ENCODE measurements at regions not wholly inside any gene's neighbourhood (a gene's known extent, or its start where the extent isn't known, plus 50 kb on each side); places are given as distances from the start of the nearest gene placed in this dataset.

- Histone ChIP-seq H3K9ac (ENCODE audit: low read length) (no peak overlapping the region), H3K4me1 (ENCODE audit: insufficient read depth, low read length) (no peaks in the 10 kb centered on the region), H3F3A (ENCODE audit: low read length, unreplicated experiment) (no peaks in the 10 kb centered on the region), H3K79me2 (ENCODE audit: low read length) (no peaks in the 10 kb centered on the region), H3K27ac (ENCODE audit: low read length) (no peak overlapping the region), H3K9me3 (ENCODE audit: low read length) (no peaks in the 10 kb centered on the region), H3K9me2 (replicated peaks; ENCODE audit: low read length) (no peaks in the 10 kb centered on the region), H3K4me3 (ENCODE audit: low read length) (no peak overlapping the region), H3K4me2 (ENCODE audit: low read length) (no peak overlapping the region), H3K36me3 (ENCODE audit: low read depth, low read length) (no peaks in the 10 kb centered on the region), H3K27me3 (ENCODE audit: low read length) (no peaks in the 10 kb centered on the region), H2AFZ (ENCODE audit: low read length) (no peak overlapping the region), H4K20me1 (ENCODE audit: low read length) (no peaks in the 10 kb centered on the region)
- no peak for DNase-seq
- ATAC-seq, result no peak
- no TSS peak for BruUV-seq (replicated peaks)
- intact Hi-C loops (cut with micrococcal nuclease), result no loop called here
- CTCF ChIA-PET, result no interaction called here
- POLR2A ChIA-PET (ENCODE audit: unreplicated experiment), result no interaction called here
- no peak for TF ChIP-seq CTCF (conservative IDR thresholded peaks at IDR 0.05; ENCODE audit: low read depth, low read length)
- TF ChIP-seq EZH2 (IDR thresholded peaks at IDR 0.05; ENCODE audit: low read length, unreplicated experiment), result no peak
Measured at GRCh38 chrX:67114635-67115034, 429.2 kb upstream of the AR start.

- POLR2A ChIA-PET (ENCODE audit: unreplicated experiment), result no interaction called here
Measured at GRCh38 chrX:67105758-67106116, 438.1 kb upstream of the AR start.

More at GRCh38 chrX:67105758-67106116, 438.1 kb upstream of the AR start:
- no peak overlapping the region for H3K27ac ChIP-seq (ENCODE audit: low read length)
- no peak for TF ChIP-seq EZH2 (IDR thresholded peaks at IDR 0.05; ENCODE audit: low read length, unreplicated experiment)
- no peak for TF ChIP-seq CTCF (conservative IDR thresholded peaks at IDR 0.05; ENCODE audit: low read depth, low read length)
- no peak for TF ChIP-seq EZH2phosphoT487 (IDR thresholded peaks at IDR 0.05; ENCODE audit: borderline replicate concordance, low read length)
- H3K4me3 ChIP-seq (ENCODE audit: low read length), result no peak overlapping the region
- no peaks in the 10 kb centered on the region for H3F3A ChIP-seq (ENCODE audit: low read length, unreplicated experiment)
- no peaks in the 10 kb centered on the region for H3K79me2 ChIP-seq (ENCODE audit: low read length)
- H3K36me3 ChIP-seq (ENCODE audit: low read depth, low read length), result no peaks in the 10 kb centered on the region
- BruUV-seq (replicated peaks), result no TSS peak
- CTCF ChIA-PET, result no interaction called here
- no peak for DNase-seq
- no peaks in the 10 kb centered on the region for H3K9me3 ChIP-seq (ENCODE audit: low read length)
- no peak overlapping the region for H3K4me2 ChIP-seq (ENCODE audit: low read length)
- ATAC-seq, result no peak
- H3K9me2 ChIP-seq (replicated peaks; ENCODE audit: low read length), result no peaks in the 10 kb centered on the region
- H3K4me1 ChIP-seq (ENCODE audit: insufficient read depth, low read length), result no peaks in the 10 kb centered on the region
- no peaks in the 10 kb centered on the region for H4K20me1 ChIP-seq (ENCODE audit: low read length)
- no peaks in the 10 kb centered on the region for H3K27me3 ChIP-seq (ENCODE audit: low read length)
- H2AFZ ChIP-seq (ENCODE audit: low read length), result no peak overlapping the region
- H3K9ac ChIP-seq (ENCODE audit: low read length), result no peak overlapping the region
- intact Hi-C loops (cut with micrococcal nuclease), result no loop called here

All from PC-3 (cell line).